Mesendoderm (in vitro differentiated cells): ENCODE measurements at regions not wholly inside any gene's neighbourhood (a gene's known extent, or its start where the extent isn't known, plus 50 kb on each side); places are given as distances from the start of the nearest gene placed in this dataset.

Experiments
- DNase-seq: peaks from one replicate; pipeline ENCODE4 v3.0.0; 2013
- H2AK5ac ChIP-seq: 2 replicates; pipeline ENCODE4 v1.6.1; 2013; ENCODE audit warnings: low read length, inconsistent platforms
- H2BK120ac ChIP-seq: 2 replicates; pipeline ENCODE4 v1.6.1; 2013; ENCODE audit warnings: low read depth, mild to moderate bottlenecking, low read length, moderate library complexity, mixed read lengths
- H2BK15ac ChIP-seq: replicated peaks from 2 replicates; pipeline ENCODE4 v1.6.1; 2013; ENCODE audit warnings: low read depth, mild to moderate bottlenecking, moderate library complexity
- H2BK5ac ChIP-seq: 2 replicates; pipeline ENCODE4 v1.6.1; 2013; ENCODE audit warnings: low read length, inconsistent platforms
- H3K18ac ChIP-seq: 2 replicates; pipeline ENCODE4 v1.6.1; 2013; ENCODE audit warnings: mild to moderate bottlenecking, low read length, mixed read lengths
- H3K23ac ChIP-seq: one replicate; pipeline ENCODE4 v1.6.1; 2013; ENCODE audit warnings: low read length
- H3K27ac ChIP-seq: 2 replicates; pipeline ENCODE4 v1.5.1; 2013; ENCODE audit warnings: low read depth, mild to moderate bottlenecking, inconsistent platforms, low read length, moderate library complexity
- H3K27me3 ChIP-seq: 2 replicates; pipeline ENCODE4 v1.6.1; 2013; ENCODE audit warnings: low read length, control low read depth, mild to moderate bottlenecking, inconsistent platforms; ENCODE audit not compliant: insufficient read depth, poor library complexity
- H3K36me3 ChIP-seq: 2 replicates; pipeline ENCODE4 v1.6.1; 2013; ENCODE audit warnings: low read length, inconsistent platforms; ENCODE audit not compliant: control insufficient read depth, insufficient read depth
- H3K4ac ChIP-seq: one replicate; pipeline ENCODE4 v1.6.1; 2013; ENCODE audit warnings: low read depth, mild to moderate bottlenecking, low read length, moderate library complexity
- H3K4me1 ChIP-seq: 2 replicates; pipeline ENCODE4 v1.6.1; 2013; ENCODE audit warnings: low read depth, low read length, inconsistent platforms; ENCODE audit not compliant: control insufficient read depth
- H3K4me2 ChIP-seq: 2 replicates; pipeline ENCODE4 v1.6.1; 2013; ENCODE audit warnings: low read length
- H3K4me3 ChIP-seq: 2 replicates; pipeline ENCODE4 v1.5.1; 2013; ENCODE audit warnings: mild to moderate bottlenecking, low read length
- H3K56ac ChIP-seq: one replicate; pipeline ENCODE4 v1.6.1; 2013; ENCODE audit warnings: low read length
- H3K79me1 ChIP-seq: 2 replicates; pipeline ENCODE4 v1.6.1; 2013; ENCODE audit warnings: low read length, inconsistent platforms
- H3K79me2 ChIP-seq: 2 replicates; pipeline ENCODE4 v1.6.1; 2013; ENCODE audit warnings: mild to moderate bottlenecking, low read length; ENCODE audit not compliant: control insufficient read depth, insufficient read depth
- H3K9ac ChIP-seq: 2 replicates; pipeline ENCODE4 v1.6.1; 2013; ENCODE audit warnings: low read length, inconsistent platforms
- H4K5ac ChIP-seq: one replicate; pipeline ENCODE4 v1.6.1; 2013; ENCODE audit warnings: low read length
- H4K8ac ChIP-seq: one replicate; pipeline ENCODE4 v1.6.1; 2013; ENCODE audit warnings: low read depth, mild to moderate bottlenecking, control low read depth, low read length, moderate library complexity
- WGBS: extraction: QIAGEN DNeasy Blood & Tissue Kit; methylation state at CpG from one replicate; pipeline ENCODE4 v1.1.7; 2013; ENCODE audit warnings: low lambda C conversion rate, missing lambda C conversion rate; ENCODE audit not compliant: insufficient coverage; ENCODE audit errors: extremely low coverage; 5-methylcytosine and 5-hydroxymethylcytosine counted together

DNA sequence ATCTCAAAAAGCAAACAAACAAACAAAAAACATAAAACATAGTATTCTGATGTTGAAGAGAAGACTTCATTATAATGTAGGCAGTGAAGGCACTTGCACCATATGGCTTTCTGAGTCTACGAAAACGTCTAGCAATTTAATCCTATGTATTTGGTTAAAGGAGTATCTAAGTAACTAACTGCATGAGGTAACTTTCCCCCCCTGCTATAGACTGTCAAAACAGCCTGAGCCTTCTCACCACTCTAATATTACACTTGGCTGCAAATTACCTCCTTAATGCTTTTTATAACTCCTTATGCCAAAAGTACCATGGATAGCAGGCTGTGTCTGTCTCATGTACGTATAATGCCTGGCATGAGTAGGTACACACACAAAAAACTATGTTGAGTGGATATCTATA, 607.6 kb upstream of the FLRT2 start:
- H3K79me1 ChIP-seq: no peaks in the 10 kb centered on the region
- H3K9ac ChIP-seq: no peak overlapping the region
- no peaks in the 10 kb centered on the region for H3K27me3 ChIP-seq
- H4K8ac ChIP-seq: no peak overlapping the region
- H2BK120ac ChIP-seq: no peak overlapping the region
- no peak overlapping the region for H3K56ac ChIP-seq
- no peak overlapping the region for H3K4ac ChIP-seq
- no peak for DNase-seq
- WGBS: no CpG with 5 or more reads among the region's 3 CpGs
- H3K4me3 ChIP-seq: no peak overlapping the region
- no peak overlapping the region for H4K5ac ChIP-seq
- H3K18ac ChIP-seq: no peak overlapping the region
- no peak overlapping the region for H2BK5ac ChIP-seq
- no peak overlapping the region for H2BK15ac ChIP-seq
- no peak overlapping the region for H2AK5ac ChIP-seq
- no peaks in the 10 kb centered on the region for H3K4me1 ChIP-seq
- no peak overlapping the region for H3K4me2 ChIP-seq
- H3K27ac ChIP-seq: no peak overlapping the region
- H3K36me3 ChIP-seq: no peaks in the 10 kb centered on the region
- H3K79me2 ChIP-seq: no peaks in the 10 kb centered on the region
- H3K23ac ChIP-seq: no peak overlapping the region

DNA sequence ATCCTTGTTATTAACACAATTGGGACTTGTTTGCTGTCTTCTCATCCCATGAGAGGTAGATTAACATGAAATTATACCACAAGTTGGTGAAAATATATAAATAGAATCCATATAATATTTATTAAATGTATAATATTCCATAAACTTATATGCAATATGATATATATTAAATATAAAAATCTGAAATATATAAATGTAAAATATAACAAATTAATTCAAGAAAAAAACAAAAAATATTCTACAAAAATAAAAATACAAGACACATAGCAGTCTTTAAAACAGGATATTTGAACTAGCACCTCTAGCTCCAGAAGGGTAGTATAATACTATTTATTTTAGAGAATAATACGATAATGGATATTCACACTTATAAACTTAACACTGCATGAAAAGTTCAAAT, 603.3 kb upstream of the FLRT2 start:
- no peaks in the 10 kb centered on the region for H3K79me2 ChIP-seq
- H3K4me2 ChIP-seq: no peak overlapping the region
- H2AK5ac ChIP-seq: no peak overlapping the region
- H4K5ac ChIP-seq: no peak overlapping the region
- H3K79me1 ChIP-seq: no peaks in the 10 kb centered on the region
- H3K18ac ChIP-seq: no peak overlapping the region
- no peak overlapping the region for H3K56ac ChIP-seq
- no peaks in the 10 kb centered on the region for H3K4me1 ChIP-seq
- no peak overlapping the region for H2BK15ac ChIP-seq
- no peak overlapping the region for H3K4me3 ChIP-seq
- H4K8ac ChIP-seq: no peak overlapping the region
- no peaks in the 10 kb centered on the region for H3K27me3 ChIP-seq
- no peak for DNase-seq
- no CpG with 5 or more reads among the region's 1 CpG for WGBS
- no peak overlapping the region for H2BK120ac ChIP-seq
- H3K36me3 ChIP-seq: no peaks in the 10 kb centered on the region
- H3K23ac ChIP-seq: no peak overlapping the region
- no peak overlapping the region for H2BK5ac ChIP-seq
- H3K4ac ChIP-seq: no peak overlapping the region
- H3K27ac ChIP-seq: no peak overlapping the region
- H3K9ac ChIP-seq: no peak overlapping the region

DNA sequence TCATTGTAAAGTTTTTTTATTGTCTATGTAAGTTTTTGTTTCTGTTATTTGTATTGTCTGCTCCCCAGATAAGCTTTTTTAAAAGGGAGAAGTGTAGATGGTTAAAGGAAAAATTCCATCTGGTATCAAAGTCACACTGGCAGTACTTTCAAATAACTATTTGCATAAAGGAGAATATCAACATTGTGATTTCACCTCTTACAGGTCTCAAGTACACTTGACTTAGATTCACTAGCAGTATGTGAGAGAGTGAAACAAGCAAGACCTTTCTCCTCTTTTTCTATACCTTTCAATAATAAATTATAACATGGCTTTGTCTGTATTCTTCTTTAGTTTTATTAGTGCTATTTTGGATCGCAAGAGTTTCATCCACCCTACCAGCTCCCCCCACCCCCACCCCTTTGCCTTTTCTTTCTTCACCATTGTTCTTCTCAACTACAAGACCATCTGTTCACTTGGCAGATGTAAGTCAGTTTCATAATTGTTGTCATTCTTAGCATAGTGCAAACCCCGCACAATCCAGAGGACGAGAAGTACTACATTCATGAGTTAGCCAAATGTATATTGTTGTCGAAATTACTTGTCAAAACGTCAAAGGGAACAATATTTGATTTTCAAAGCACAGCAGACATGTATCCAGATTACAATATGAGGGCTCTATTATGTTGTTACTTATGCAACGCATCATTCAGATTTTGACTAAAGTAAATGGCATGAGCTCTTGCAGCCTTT, 602.7 kb upstream of the FLRT2 start:
- H3K4ac ChIP-seq: no peak overlapping the region
- DNase-seq: no peak
- H3K9ac ChIP-seq: no peak overlapping the region
- H3K4me3 ChIP-seq: no peak overlapping the region
- no CpG with 5 or more reads among the region's 6 CpGs for WGBS
- no peaks in the 10 kb centered on the region for H3K79me2 ChIP-seq
- H2BK15ac ChIP-seq: no peak overlapping the region
- H2BK5ac ChIP-seq: no peak overlapping the region
- H2BK120ac ChIP-seq: no peak overlapping the region
- H3K4me2 ChIP-seq: no peak overlapping the region
- no peak overlapping the region for H3K27ac ChIP-seq
- H3K27me3 ChIP-seq: no peaks in the 10 kb centered on the region
- no peak overlapping the region for H2AK5ac ChIP-seq
- H4K5ac ChIP-seq: no peak overlapping the region
- no peak overlapping the region for H3K18ac ChIP-seq
- H3K56ac ChIP-seq: no peak overlapping the region
- H3K4me1 ChIP-seq: no peaks in the 10 kb centered on the region
- no peaks in the 10 kb centered on the region for H3K36me3 ChIP-seq
- H4K8ac ChIP-seq: no peak overlapping the region
- H3K23ac ChIP-seq: no peak overlapping the region
- H3K79me1 ChIP-seq: no peaks in the 10 kb centered on the region

DNA sequence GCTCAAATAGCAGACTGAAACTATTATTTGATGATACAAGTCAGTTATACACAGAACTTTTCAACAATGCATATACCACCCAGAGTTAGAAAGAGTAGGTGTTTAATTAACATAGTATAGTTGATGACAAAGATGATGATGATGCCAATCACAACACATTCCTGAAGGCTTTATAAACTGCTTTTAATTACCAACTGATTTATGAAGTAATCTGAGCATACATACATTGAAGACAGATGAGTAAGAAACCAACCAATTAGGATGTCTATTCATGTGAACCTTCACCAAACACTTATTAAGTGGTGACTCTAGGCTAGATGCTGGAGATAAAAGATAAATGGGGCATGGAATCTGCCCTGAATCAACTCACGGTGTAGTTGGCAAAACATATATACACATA, 600.9 kb upstream of the FLRT2 start:
- H3K56ac ChIP-seq: no peak overlapping the region
- H2BK15ac ChIP-seq: no peak overlapping the region
- no peaks in the 10 kb centered on the region for H3K36me3 ChIP-seq
- no peak overlapping the region for H3K18ac ChIP-seq
- no peaks in the 10 kb centered on the region for H3K4me1 ChIP-seq
- WGBS: no CpG with 5 or more reads among the region's 1 CpG
- no peaks in the 10 kb centered on the region for H3K79me1 ChIP-seq
- no peak overlapping the region for H3K23ac ChIP-seq
- DNase-seq: no peak
- no peak overlapping the region for H3K9ac ChIP-seq
- H3K4me3 ChIP-seq: no peak overlapping the region
- H3K4me2 ChIP-seq: no peak overlapping the region
- no peak overlapping the region for H4K8ac ChIP-seq
- H3K4ac ChIP-seq: no peak overlapping the region
- H3K79me2 ChIP-seq: no peaks in the 10 kb centered on the region
- no peak overlapping the region for H2AK5ac ChIP-seq
- H4K5ac ChIP-seq: no peak overlapping the region
- H2BK5ac ChIP-seq: no peak overlapping the region
- H2BK120ac ChIP-seq: no peak overlapping the region
- H3K27me3 ChIP-seq: no peaks in the 10 kb centered on the region
- H3K27ac ChIP-seq: no peak overlapping the region

DNA sequence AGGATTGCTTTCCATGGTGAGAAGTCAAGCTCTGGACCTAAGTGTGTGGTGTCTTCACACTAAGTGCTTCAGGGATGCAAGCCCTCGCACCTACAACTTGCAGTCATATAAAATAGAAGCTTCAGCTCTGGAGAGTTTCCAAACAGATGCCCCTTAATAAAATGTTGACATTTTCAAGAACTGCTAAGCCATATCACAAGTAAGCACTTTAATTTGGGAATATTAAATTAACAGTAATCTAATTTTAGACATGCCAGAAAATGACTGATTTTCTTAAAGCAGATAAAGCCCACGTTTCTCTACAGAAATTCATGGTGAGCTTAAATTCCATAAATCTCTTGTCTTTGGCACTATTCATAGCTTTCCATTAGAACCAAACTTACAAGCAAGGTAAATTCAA, 600.1 kb upstream of the FLRT2 start:
- Histone ChIP-seq H3K9ac (no peak overlapping the region), H3K79me1 (no peaks in the 10 kb centered on the region), H3K56ac (no peak overlapping the region), H4K5ac (no peak overlapping the region), H4K8ac (no peak overlapping the region), H3K4me3 (no peak overlapping the region), H3K18ac (no peak overlapping the region), H3K23ac (no peak overlapping the region), H3K4me2 (no peak overlapping the region), H3K27ac (no peak overlapping the region), H2AK5ac (no peak overlapping the region), H2BK15ac (no peak overlapping the region), H3K36me3 (no peaks in the 10 kb centered on the region), H3K4ac (no peak overlapping the region), H3K27me3 (no peaks in the 10 kb centered on the region), H2BK5ac (no peak overlapping the region), H3K79me2 (no peaks in the 10 kb centered on the region), H2BK120ac (no peak overlapping the region), H3K4me1 (no peaks in the 10 kb centered on the region)
- no peak for DNase-seq
- WGBS: no CpG with 5 or more reads among the region's 2 CpGs

DNA sequence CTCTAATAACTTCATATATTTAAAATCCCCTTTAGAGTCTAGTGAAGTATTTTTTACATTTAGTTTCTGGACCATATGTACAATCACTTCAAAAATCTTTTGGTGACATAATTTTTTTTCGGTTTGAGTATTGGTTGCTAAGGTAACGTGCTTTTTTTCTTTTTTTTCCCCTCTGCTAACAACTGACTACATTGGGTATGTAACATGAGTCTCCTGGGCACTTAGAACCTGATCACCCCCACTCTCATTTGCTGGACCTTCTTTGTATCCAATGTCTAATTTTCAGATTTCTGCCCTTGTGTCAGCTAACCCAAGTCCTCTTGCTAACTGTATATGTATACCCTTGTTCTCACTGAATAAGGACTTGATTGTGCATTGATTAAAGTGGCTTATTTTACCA, 592.9 kb upstream of the FLRT2 start:
- no peak overlapping the region for H3K9ac ChIP-seq
- DNase-seq: no peak
- H2BK5ac ChIP-seq: no peak overlapping the region

More for the DNA sequence above, 592.9 kb upstream of the FLRT2 start:
- Histone ChIP-seq H2BK120ac (no peak overlapping the region), H2BK15ac (no peak overlapping the region), H3K79me1 (no peaks in the 10 kb centered on the region), H3K4me2 (no peak overlapping the region), H3K56ac (no peak overlapping the region), H3K27me3 (no peaks in the 10 kb centered on the region), H3K36me3 (no peaks in the 10 kb centered on the region), H2AK5ac (no peak overlapping the region), H3K18ac (no peak overlapping the region), H3K23ac (no peak overlapping the region), H3K27ac (no peak overlapping the region), H4K8ac (no peak overlapping the region), H3K4me3 (no peak overlapping the region), H3K4ac (no peak overlapping the region), H3K4me1 (no peaks in the 10 kb centered on the region), H4K5ac (no peak overlapping the region), H3K79me2 (no peaks in the 10 kb centered on the region)
- WGBS: no CpG with 5 or more reads among the region's 2 CpGs
